Upper lobe of right lung (tissue), 1 donor: ENCODE measurements at regions not wholly inside any gene's neighbourhood (a gene's known extent, or its start where the extent isn't known, plus 50 kb on each side); places are given as distances from the start of the nearest gene placed in this dataset.

ENCODE experiments used
- ATAC-seq: fragments of 200-7000 bp; cut with Tn5 transposase; one replicate; pipeline ENCODE4 v1.9.1; 2020; ENCODE audit warnings: mild to moderate bottlenecking, moderate library complexity
- DNase-seq: peaks from one replicate; pipeline ENCODE4 v3.0.0-alpha.2; 2020
- H3K27ac ChIP-seq: fragments of 200-600 bp; one replicate; pipeline ENCODE4 v1.8.0; 2022
- H3K27me3 ChIP-seq: fragments of 200-600 bp; one replicate; pipeline ENCODE4 v1.8.0; 2022; ENCODE audit warnings: mild to moderate bottlenecking
- H3K36me3 ChIP-seq: fragments of 200-600 bp; one replicate; pipeline ENCODE4 v1.8.0; 2022
- H3K4me1 ChIP-seq: fragments of 200-600 bp; one replicate; pipeline ENCODE4 v1.8.0; 2022
- H3K4me3 ChIP-seq: fragments of 200-600 bp; one replicate; pipeline ENCODE4 v1.8.0; 2022; ENCODE audit warnings: mild to moderate bottlenecking
- H3K9me3 ChIP-seq: fragments of 200-600 bp; one replicate; pipeline ENCODE4 v1.8.0; 2022
- CTCF ChIP-seq: fragments of 200-600 bp; IDR thresholded peaks from one replicate; pipeline ENCODE4 v1.8.0; 2022; ENCODE audit warnings: antibody characterized with exemption
- intact Hi-C: fragments of 100-400 bp; cut with DNase I; formaldehyde crosslinking; loops from one replicate; pipeline ENCODE4 v1.11.0; 2022
- donor health status: DM: no; HTN: yes; CAD: no; lungs with severe emphysema.

GRCh38 chr6:68043122-68043398 is 592.0 kb upstream of the ADGRB3 start:
- H3K4me1 ChIP-seq = no peaks in the 10 kb centered on the region
- H3K27me3 ChIP-seq = no peaks in the 10 kb centered on the region
- intact Hi-C loops = no loop called here
- H3K9me3 ChIP-seq = no peaks in the 10 kb centered on the region
- no peak for TF ChIP-seq CTCF
- H3K36me3 ChIP-seq = no peaks in the 10 kb centered on the region
- no peak overlapping the region for H3K27ac ChIP-seq
- DNase-seq (no peak), ATAC-seq (no peak)
- H3K4me3 ChIP-seq = no peak overlapping the region

GRCh38 chr6:68042339-68043121 is 592.6 kb upstream of the ADGRB3 start:
- H3K27ac ChIP-seq = no peak overlapping the region
- no peak for DNase-seq
- no peak for ATAC-seq
- no peak overlapping the region for H3K4me3 ChIP-seq
- no peaks in the 10 kb centered on the region for H3K4me1 ChIP-seq
- no peak for TF ChIP-seq CTCF
- no peaks in the 10 kb centered on the region for H3K9me3 ChIP-seq
- H3K27me3 ChIP-seq = no peaks in the 10 kb centered on the region
- H3K36me3 ChIP-seq = no peaks in the 10 kb centered on the region
- intact Hi-C loops = no loop called here

- intact Hi-C loops = no loop called here
- DNase-seq (no peak), ATAC-seq (no peak)
- H3K27me3 ChIP-seq = no peaks in the 10 kb centered on the region
- H3K9me3 ChIP-seq = no peaks in the 10 kb centered on the region
- no peak overlapping the region for H3K27ac ChIP-seq
- no peaks in the 10 kb centered on the region for H3K4me1 ChIP-seq
- TF ChIP-seq CTCF = no peak
- no peak overlapping the region for H3K4me3 ChIP-seq
- no peaks in the 10 kb centered on the region for H3K36me3 ChIP-seq
These were observed 594.3 kb upstream of the ADGRB3 start for GRCh38 chr6:68040780-68041179.

- Histone ChIP-seq H3K36me3 (no peaks in the 10 kb centered on the region), H3K4me1 (no peaks in the 10 kb centered on the region), H3K27me3 (no peaks in the 10 kb centered on the region), H3K27ac (no peak overlapping the region), H3K4me3 (no peak overlapping the region), H3K9me3 (no peaks in the 10 kb centered on the region)
- no peak for TF ChIP-seq CTCF
- ATAC-seq (no peak), DNase-seq (no peak)
- intact Hi-C loops = no loop called here
These were observed 594.7 kb upstream of the ADGRB3 start for GRCh38 chr6:68040312-68040778.

GRCh38 chr6:68039641-68040311 is 595.3 kb upstream of the ADGRB3 start:
- Histone ChIP-seq H3K9me3 (no peaks in the 10 kb centered on the region), H3K27me3 (no peaks in the 10 kb centered on the region), H3K4me3 (no peak overlapping the region), H3K27ac (no peak overlapping the region), H3K36me3 (no peaks in the 10 kb centered on the region), H3K4me1 (no peaks in the 10 kb centered on the region)
- DNase-seq = no peak
- no peak for TF ChIP-seq CTCF
- intact Hi-C loops = no loop called here
- ATAC-seq = no peak
